ENCODE measurements at regions not wholly inside any gene's neighbourhood (a gene's known extent, or its start where the extent isn't known, plus 50 kb on each side); places are given as distances from the start of the nearest gene placed in this dataset.
A peak's percentile ranks its signal among the peaks of the same experiment; 100 is the strongest.

DNA sequence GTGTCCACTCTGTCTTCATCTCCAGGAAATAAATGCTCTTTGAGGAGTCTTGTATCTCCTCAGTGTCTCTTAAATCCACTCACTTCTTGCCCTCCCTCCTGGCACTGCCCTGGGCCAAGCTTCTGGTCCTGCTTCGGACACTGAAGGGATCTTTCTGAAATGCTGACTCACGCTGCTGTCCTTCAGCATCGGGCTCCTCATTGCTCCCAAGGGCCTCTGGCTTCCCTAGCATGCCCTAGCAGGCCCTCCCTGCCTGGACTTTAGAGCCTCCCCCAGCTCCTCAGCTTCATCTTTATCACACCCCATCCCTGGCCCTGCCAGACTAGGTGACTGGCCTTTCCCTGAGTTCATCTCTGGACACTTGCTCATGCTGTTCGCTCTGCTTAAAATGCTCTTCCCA lies 96.6 kb downstream of the FOXD2 start:
- no peak overlapping the region for H2AK5ac ChIP-seq (ENCODE audit: insufficient read length, low read length)
- no peak overlapping the region for H2AFZ ChIP-seq (ENCODE audit: low read length)

More for the DNA sequence above, 96.6 kb downstream of the FOXD2 start:
- Histone ChIP-seq H2BK5ac (ENCODE audit: insufficient read length, low read length) (no peak overlapping the region), H3K56ac (ENCODE audit: insufficient read length, low read depth, low read length) (no peak overlapping the region), H3K4ac (ENCODE audit: low read depth, low read length) (no peak overlapping the region), H3K4me2 (ENCODE audit: insufficient read depth, insufficient read length, low read length) (no peak overlapping the region), H3K27me3 (ENCODE audit: insufficient read depth, low read length) (no peaks in the 10 kb centered on the region; the same call in 1 of the 2 replicates), H3K23me2 (ENCODE audit: insufficient read length, low read depth, low read length, poor library complexity, severe bottlenecking) (peaks cover 7% of the 10 kb centered on the region), H2BK120ac (ENCODE audit: low read depth, low read length, poor library complexity, severe bottlenecking) (no peak overlapping the region), H3K4me1 (ENCODE audit: insufficient read depth, low read length) (0 out of 2 replicates have a peak, but pooled peaks cover 2% of the 10 kb centered on the region), H3K27ac (ENCODE audit: insufficient read length, low read depth, low read length) (no peak overlapping the region), H4K20me1 (ENCODE audit: control insufficient read depth, insufficient read depth, insufficient read length) (no peaks in the 10 kb centered on the region), H4K91ac (ENCODE audit: insufficient read length, low read depth, low read length) (no peak overlapping the region), H3K9me3 (ENCODE audit: control insufficient read depth, low read depth, low read length) (no peaks in the 10 kb centered on the region), H4K8ac (replicated peaks; ENCODE audit: insufficient read length, low read depth, low read length) (no peak overlapping the region), H3K79me1 (ENCODE audit: insufficient read depth, low read depth, low read length, poor library complexity, severe bottlenecking) (no peaks in the 10 kb centered on the region), H2BK15ac (ENCODE audit: low read depth, low read length) (no peak overlapping the region), H2BK12ac (ENCODE audit: insufficient read length, low read depth, low read length) (no peak overlapping the region), H3T11ph (ENCODE audit: low read length) (no peak overlapping the region), H3K79me2 (ENCODE audit: insufficient read depth, low read length) (no peaks in the 10 kb centered on the region), H2BK20ac (ENCODE audit: low read depth, low read length, poor library complexity, severe bottlenecking) (no peak overlapping the region), H4K5ac (ENCODE audit: insufficient read length, low read depth, low read length) (no peak overlapping the region), H3K23ac (ENCODE audit: insufficient read length, low read depth, low read length) (no peak overlapping the region), H3K14ac (ENCODE audit: insufficient read depth, low read length) (no peak overlapping the region; the same call in 1 of the 2 replicates), H3K18ac (ENCODE audit: insufficient read length, low read depth, low read length) (no peak overlapping the region), H3K9ac (ENCODE audit: extremely low read depth, insufficient read length, low read length) (no peak overlapping the region)
- peaks cover 46% of the 10 kb centered on the region for H3K27me3 Mint-ChIP-seq (ENCODE audit: low read depth)
- H3K36me3 Mint-ChIP-seq (ENCODE audit: insufficient read depth in 1 of 3, low read depth in 3 of 3) = no peaks in the 10 kb centered on the region; a peak in 1 of 7 replicates
- TF ChIP-seq, protein P1, sequence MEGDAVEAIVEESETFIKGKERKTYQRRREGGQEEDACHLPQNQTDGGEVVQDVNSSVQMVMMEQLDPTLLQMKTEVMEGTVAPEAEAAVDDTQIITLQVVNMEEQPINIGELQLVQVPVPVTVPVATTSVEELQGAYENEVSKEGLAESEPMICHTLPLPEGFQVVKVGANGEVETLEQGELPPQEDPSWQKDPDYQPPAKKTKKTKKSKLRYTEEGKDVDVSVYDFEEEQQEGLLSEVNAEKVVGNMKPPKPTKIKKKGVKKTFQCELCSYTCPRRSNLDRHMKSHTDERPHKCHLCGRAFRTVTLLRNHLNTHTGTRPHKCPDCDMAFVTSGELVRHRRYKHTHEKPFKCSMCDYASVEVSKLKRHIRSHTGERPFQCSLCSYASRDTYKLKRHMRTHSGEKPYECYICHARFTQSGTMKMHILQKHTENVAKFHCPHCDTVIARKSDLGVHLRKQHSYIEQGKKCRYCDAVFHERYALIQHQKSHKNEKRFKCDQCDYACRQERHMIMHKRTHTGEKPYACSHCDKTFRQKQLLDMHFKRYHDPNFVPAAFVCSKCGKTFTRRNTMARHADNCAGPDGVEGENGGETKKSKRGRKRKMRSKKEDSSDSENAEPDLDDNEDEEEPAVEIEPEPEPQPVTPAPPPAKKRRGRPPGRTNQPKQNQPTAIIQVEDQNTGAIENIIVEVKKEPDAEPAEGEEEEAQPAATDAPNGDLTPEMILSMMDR (conservative IDR thresholded peaks at IDR 0.05) = no peak
- H3K4me3 Mint-ChIP-seq = peak overlapping the region in 1 of 2 experiments; percentile 60; a peak in 2 of 5 replicates
- no peak for DNase-seq
- WGBS (ENCODE audit: extremely low coverage, insufficient read length, low lambda C conversion rate) = no CpG with 5 or more reads among the region's 4 CpGs
- H3K4me1 Mint-ChIP-seq = peaks cover 22 to 26% of the 10 kb centered on the region in 2 experiments
- peaks cover 2 to 3% of the 10 kb centered on the region in 2 experiments; a peak in 2 of 5 replicates for H3K9me3 Mint-ChIP-seq
- H3K27ac Mint-ChIP-seq = peak overlapping the region in 1 of 3 experiments; percentile 5; a peak in 1 of 7 replicates

All from H9 (cell line).